NCI-H1694 (cell line): ENCODE measurements at regions not wholly inside any gene's neighbourhood (a gene's known extent, or its start where the extent isn't known, plus 50 kb on each side); places are given as distances from the start of the nearest gene placed in this dataset.

Experiments
- DNase-seq: peaks from one replicate; lab custom pipeline; 2025; lab: John Stamatoyannopoulos, UW

DNA sequence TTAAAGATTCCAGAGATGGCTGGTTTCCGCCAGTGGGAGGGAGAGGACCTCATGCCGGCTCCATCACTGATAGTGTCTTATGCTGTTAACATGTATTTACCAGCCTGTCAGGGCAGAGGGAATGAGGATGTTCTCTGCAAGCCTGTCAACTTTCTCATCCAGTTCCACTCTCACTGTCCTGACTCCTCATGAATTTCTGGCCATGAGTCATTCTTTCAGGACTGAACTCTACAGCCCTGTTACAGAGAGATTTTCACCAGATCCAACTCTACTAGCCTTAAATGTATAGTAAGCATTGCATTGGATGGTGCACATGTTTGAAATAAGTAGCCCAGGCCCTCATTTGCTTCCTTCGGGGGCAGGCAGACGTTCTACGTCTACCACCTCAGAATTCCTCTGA is 387.7 kb downstream of the TMEM135 start:
- no peak for DNase-seq

DNA sequence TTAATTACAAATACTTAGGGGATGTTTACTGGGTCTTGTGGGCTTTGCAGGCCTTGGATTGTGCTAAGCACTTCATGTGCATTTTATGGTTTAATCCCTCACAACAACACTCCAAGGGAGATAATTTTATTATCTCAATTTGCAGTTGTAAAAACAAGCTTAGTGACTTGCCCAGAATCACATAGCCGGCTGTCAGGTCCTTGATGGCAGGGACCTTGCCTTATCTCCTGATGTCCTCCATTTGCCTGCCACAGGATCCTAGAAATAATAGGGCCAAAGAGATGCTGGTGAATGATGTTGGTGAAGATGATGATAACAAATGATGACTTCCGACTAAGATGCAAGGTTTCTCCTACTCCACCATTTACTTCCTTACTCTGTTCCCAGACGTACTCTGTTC is 385.4 kb downstream of the TMEM135 start:
- no peak for DNase-seq

DNA sequence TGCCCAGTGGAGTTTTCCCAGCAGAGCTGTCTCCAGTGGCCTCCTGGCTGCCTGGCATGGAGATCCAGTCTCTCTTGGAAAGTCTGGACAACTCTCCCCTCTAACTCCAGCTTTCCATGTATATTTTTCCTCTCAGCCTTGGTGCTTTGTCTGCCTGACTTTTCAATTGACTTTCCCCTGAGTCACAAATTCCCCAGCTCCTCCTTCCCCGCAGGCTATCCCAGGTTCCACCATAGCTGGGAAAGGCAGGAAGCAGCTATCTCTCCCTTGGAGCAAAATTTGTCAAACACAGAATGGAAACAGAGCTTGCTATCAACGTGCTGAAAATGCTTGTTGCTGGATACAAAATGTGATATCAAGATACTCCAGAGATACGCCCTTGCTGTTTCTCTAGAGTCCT is 384.8 kb downstream of the TMEM135 start:
- no peak for DNase-seq

DNA sequence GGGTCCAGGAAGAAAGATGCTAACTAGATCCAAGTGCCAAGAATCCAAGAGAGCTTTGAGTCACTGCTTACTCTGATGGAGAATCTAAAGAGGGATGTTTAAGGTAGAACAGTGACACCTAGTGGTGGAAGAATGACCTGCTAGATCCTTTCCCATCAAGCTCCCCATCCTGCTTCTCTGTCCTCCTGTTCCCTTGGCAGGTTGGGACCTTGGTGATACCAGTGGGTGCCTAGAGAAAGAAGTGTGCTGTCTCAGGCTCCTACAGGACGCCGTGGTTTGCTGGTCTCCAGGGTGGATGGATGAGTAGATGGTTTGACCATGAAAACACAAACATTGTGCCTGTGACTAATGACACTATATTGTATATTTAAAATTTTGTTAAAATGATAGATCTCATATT is 383.7 kb downstream of the TMEM135 start:
- DNase-seq: peak; percentile 76

DNA sequence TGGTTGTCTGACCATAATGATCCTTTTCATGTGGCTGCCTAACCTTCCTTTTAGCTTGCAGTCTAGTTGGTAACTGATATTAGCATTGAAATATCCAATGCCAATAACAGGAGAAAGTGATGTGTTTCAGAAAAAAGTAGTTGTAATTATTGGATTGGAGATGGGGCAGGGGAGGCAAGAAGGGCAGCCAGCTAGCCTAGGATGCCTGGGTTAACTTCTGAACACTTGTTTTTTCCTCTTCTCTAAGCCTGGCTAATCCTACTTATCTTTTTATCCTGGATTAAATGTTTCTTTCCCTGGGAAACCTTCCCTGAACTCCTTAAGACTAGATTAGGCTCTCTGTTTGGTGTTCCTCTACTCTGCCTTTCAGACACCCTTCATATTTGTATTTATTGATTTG is 380.2 kb downstream of the TMEM135 start:
- DNase-seq: no peak

DNA sequence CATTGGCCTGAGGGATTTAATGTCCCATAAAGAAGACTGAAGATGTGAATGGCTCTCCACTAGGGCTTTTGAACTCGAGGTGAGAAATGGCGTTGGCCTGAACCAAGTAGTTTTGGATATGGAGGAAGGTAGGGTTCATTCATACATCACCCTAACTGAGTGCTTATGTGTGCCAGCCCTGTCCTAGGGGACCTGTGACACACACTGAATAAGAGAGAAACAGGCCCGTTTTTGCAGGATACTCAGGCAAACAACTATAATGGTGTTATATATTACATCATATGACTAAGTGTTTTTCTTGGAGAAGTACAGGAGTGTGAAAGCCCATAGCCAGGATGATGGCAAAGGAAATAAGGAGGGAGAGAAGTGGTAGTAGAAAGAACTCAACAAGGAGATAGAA is 368.1 kb downstream of the TMEM135 start:
- DNase-seq: no peak

DNA sequence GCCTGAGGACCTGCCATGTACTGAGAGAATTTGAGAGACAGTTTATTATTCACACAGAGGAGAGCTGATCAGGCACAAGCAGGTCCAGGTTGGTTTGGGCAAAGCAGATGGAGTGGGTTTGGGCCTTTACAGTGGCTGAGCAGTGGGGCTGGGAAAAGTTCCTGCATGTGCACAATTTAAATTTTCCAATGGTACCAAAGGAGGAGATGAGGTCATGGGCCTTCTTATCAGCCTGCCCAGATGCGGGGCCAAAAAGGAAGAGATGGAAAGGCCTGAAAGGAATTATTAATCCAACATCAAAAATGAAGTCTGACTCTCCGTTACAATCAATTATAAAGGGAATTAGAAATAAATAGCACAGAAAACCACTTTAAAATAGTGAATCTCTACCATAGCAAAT is 367.6 kb downstream of the TMEM135 start:
- DNase-seq: no peak

DNA sequence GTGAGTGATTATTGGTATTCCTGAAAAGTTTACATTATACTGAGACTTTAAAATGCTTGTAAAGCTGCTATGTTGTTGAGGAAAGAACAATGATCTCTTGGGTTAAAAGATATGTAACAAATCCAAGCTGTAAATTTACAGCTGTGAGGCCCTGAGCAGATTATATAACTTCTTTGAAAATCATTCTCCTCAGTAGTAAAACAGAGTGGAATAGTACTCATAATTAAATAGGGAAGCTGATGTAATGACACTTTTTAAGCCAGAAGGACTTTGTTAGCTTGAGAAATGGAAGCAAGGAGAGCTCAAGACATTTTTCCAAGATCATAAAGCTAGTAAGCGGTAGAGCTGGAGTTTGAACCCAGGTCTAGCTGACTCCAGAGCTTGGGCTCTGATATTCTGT is 363.9 kb downstream of the TMEM135 start:
- DNase-seq: no peak

DNA sequence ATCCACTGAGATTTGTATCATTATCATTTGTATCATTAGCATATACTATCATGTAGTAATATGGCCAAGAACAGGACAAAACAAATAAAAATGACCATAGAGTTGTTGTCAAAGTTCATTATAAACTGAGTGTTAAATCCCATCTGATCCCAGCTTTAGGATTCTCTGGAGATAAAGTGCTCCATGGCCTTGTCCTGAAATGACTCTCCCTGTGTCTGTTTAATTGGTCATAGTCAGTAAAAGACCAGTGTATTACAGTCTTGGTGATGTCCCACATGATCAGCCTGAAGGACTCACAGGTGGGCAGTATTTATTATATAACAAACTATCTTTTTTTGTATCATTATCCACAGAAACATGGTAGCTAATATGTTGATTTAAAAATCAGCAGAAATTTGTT is 361.6 kb downstream of the TMEM135 start:
- DNase-seq: no peak

DNA sequence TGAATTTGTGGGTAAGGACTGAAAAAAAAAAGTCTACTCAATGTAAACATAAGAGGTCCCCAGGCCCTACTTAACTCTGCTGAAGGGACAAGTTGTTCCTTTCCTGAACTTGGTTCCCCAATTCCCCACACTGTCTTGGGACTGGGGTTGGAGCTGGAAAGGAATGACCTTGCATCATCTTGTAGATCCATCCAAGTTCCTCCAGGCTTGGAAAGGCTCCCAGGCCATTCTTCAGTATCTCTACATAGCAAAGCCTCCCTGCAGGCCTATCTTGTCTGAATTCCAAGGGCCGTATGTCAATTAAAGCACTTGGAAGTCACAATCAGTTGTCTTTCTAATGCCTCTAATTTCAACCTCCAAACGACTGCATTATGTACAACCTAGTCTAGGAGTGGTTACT is 361.2 kb downstream of the TMEM135 start:
- DNase-seq: no peak

DNA sequence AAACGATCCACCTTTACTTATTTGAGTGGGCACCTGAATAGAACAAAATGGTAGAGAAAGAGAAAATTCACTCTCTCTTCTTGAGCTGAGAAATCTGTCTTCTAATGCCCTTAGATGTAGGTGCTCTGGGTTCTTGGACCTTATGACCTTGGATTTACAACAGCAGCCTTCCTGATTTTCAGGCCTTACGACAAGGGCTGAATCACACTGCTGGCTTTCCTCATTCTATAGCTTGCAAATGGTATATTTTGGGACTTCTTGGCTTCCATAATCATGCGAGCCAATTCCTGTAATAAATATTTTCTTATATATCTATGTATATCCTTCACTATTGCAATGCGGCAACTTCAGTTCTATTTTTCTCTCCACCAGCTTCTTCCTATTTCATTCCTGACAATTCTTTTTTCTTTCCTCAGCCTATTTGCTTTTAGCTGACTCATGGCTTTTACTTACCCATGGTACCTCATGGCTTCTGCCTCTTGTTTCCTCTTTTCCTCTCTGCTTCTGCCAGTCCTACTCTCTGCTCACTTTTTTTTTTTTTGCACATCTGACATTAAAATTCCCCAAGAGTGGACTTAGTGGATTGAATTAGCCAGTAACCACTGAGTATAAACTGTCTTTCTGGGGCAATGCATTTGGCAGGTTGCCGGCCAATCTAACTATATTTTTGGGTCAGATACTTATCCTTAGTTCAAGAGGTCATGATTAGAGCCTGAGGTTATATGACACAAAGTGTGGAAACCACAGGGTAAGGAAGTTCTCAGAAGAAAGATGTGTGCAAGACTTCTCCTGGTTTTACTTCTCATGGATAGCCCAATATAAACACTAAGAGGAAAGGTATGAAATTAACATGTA is 359.5 kb downstream of the TMEM135 start:
- DNase-seq: no peak

DNA sequence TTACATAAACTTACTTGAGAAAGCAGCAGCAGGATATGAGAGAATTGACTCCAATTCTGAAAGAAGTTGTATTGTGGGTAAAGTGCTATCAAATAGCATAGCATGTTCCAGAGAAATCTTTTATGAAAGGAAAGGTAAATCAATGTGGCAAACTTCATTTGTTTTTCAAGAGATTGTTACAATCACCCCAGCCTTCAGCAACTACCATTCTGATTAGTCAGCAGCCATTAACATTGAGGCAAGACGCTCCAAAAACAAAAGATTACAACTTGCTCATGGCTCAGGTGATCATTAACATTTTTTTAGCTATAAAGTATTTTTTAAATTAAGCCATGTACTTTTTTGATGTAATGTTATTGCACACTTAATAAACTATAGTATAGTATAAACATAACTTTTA is 357.2 kb downstream of the TMEM135 start:
- no peak for DNase-seq

DNA sequence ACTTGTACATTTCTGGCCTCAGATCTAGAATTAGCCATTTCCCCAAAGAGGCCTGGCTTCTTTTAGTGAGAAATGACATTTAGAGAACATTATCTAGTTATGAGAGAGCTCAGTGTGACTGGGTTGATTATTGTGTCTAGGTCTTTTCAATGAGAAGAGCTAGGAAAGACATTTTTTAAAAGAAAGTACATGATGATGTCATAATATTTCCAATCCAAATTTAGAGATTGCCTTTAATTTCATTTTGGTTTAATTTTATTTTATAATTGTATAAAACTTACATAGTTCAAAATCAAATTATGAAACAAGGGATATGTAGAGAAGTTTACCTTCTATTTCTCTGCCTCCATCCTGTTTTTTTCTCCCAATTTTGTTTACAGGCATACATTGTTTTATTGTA is 354.9 kb downstream of the TMEM135 start:
- no peak for DNase-seq

DNA sequence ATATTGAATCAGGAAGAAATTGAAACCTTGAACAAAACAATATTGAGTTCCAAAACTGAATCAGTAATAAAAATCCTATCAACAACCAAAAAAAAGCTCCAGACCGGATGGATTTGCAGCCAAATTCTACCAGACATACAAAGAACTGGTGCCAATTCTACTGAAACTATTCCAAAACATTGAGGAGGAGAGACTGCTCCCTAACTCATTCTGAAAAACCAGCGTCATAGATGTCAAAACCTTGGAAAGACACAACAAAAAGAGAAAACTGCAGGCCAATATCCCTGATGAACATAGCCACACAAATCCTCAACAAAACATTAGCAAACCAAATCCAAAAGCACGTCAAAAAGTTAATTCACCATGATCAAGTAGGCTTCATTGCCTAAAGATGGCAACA is 353.8 kb downstream of the TMEM135 start:
- no peak for DNase-seq

DNA sequence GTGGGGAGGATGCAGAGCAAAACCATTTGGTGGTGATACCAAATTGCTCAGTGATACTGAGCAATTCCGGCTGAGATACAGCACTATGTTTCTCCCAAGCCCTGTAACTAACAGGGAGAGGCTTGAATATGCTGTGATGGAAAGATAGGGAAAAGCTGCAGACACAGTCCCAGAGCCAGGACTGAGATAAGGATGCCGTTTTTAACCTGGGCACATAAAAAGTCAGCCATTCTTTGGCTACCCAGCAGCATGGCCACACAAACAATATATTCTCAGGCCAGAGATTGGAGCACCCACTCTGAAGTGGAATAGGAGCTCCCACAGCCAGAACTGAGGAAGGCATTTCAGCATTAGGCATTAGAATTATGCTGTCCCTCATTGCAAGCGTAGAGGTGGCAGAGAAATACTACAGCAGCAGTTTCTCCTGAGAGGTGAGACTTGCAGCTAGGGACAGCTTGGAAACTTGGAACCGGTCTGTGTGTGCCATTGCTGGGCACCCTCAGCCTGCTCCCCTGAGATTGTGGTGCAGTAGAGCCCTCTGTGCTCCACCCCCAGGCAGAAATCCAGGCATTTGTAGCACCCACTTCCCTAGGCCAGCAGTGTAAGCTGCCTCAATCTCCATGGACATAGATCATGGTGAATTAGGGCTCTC is 346.5 kb downstream of the TMEM135 start:
- no peak for DNase-seq

DNA sequence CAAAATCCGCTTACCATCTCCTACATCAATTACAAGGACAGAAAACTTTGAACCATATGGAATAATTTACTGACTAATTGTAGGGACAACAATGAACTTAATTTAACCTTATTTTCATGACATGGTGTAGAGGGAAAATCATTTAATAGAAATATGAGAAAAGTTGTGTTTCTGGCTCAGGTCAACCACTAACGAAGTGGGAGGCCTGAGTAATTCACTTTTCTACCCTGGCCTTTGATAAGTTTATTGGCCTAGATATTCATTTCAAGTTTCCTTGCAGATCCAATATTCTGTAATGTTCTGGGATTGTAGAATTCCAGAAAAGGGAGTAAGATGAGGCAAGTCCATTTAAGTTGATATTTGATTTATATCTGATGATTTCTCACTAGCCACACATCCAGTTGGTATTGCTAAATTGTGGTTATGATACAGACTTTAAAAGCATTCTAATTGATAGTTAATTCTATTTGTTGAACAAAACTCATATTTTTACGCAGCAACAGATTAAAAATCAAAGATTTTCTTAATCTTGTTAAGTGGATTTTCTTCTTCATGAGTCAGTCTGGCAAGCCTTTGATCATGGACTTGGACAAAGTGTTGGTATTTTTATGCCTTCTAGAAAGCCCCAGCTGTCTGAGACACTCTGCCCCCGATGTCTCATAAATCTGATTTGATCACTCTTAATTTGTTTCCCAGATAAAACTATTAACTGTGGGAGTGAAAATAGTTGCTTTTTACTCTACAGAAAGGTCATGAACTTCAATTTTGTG is 336.5 kb downstream of the TMEM135 start:
- DNase-seq: no peak
